Upper lobe of left lung (tissue), 6 donors: ENCODE measurements at regions not wholly inside any gene's neighbourhood (a gene's known extent, or its start where the extent isn't known, plus 50 kb on each side); places are given as distances from the start of the nearest gene placed in this dataset.

ENCODE experiments used
- ATAC-seq, 2 donors: fragments of 200-7000 bp; cut with Tn5 transposase; one replicate each; pipeline ENCODE4 v1.9.1; 2022; ENCODE audit warnings: mild to moderate bottlenecking in 2 of 2, moderate library complexity in 2 of 2; ENCODE audit not compliant: low FRiP score in 2 of 2
- DNase-seq, 2 donors: peaks; one replicate each; pipeline ENCODE4 v3.0.0-alpha.2; 2019 to 2020
- H3K27ac ChIP-seq, 4 donors: fragments of 200-600 bp; sonication (generic); one replicate each; pipeline ENCODE4 v1.5.1; 2016 to 2019
- H3K27me3 ChIP-seq, 4 donors: fragments of 200-600 bp; sonication (generic); one replicate each; pipeline ENCODE4 v1.5.1; 2017 to 2019
- H3K36me3 ChIP-seq, 4 donors: fragments of 200-600 bp; sonication (generic); one replicate each; pipeline ENCODE4 v1.5.1; 2016 to 2019
- H3K4me1 ChIP-seq, 4 donors: fragments of 200-600 bp; sonication (generic); one replicate each; pipeline ENCODE4 v1.5.1; 2018 to 2019
- H3K4me3 ChIP-seq, 4 donors: fragments of 200-600 bp; sonication (generic); one replicate each; pipeline ENCODE4 v1.5.1; 2017 to 2019; ENCODE audit warnings: mild to moderate bottlenecking in 2 of 4, moderate library complexity in 1 of 4
- H3K9me3 ChIP-seq, 4 donors: fragments of 200-600 bp; sonication (generic); one replicate each; pipeline ENCODE4 v1.5.1; 2018 to 2019
- EP300 ChIP-seq, 4 donors: sonication (generic); formaldehyde crosslinking; IDR thresholded peaks; one replicate each; pipeline ENCODE4 v1.5.1; 2017; ENCODE audit warnings: antibody characterized with exemption in 4 of 4, control low read depth in 2 of 4
- POLR2A ChIP-seq, 4 donors: fragments of 450-650 bp; IDR thresholded peaks; one replicate each; pipeline ENCODE4 v1.5.1; 2016 to 2017; ENCODE audit warnings: antibody characterized with exemption in 4 of 4, mild to moderate bottlenecking in 2 of 4
- POLR2AphosphoS5 ChIP-seq, 2 donors: sonication (generic); formaldehyde crosslinking; IDR thresholded peaks; one replicate each; pipeline ENCODE4 v1.5.1; 2017; ENCODE audit warnings: antibody characterized with exemption in 2 of 2
- WGBS, 2 donors: methylation state at CpG; one replicate each; pipeline ENCODE4 v1.1.5; 2017 to 2018; 5-methylcytosine and 5-hydroxymethylcytosine counted together
- TF ChIP-seq, protein P1 (sequence below), 6 experiments: fragments of 450-650 bp in 4 of 6; fragments of 200-600 bp in 2 of 6; sonication (generic) in 2 of 6; IDR thresholded peaks; one replicate each; pipeline ENCODE4 v1.5.1; 2016 to 2019; ENCODE audit warnings: antibody characterized with exemption in 6 of 6
- donor health status: DM: no; HTN: no; CAD: no; lungs with moderate emphysema.
- donor health status: DM: no; HTN: yes; CAD: no; lungs with severe emphysema.

DNA sequence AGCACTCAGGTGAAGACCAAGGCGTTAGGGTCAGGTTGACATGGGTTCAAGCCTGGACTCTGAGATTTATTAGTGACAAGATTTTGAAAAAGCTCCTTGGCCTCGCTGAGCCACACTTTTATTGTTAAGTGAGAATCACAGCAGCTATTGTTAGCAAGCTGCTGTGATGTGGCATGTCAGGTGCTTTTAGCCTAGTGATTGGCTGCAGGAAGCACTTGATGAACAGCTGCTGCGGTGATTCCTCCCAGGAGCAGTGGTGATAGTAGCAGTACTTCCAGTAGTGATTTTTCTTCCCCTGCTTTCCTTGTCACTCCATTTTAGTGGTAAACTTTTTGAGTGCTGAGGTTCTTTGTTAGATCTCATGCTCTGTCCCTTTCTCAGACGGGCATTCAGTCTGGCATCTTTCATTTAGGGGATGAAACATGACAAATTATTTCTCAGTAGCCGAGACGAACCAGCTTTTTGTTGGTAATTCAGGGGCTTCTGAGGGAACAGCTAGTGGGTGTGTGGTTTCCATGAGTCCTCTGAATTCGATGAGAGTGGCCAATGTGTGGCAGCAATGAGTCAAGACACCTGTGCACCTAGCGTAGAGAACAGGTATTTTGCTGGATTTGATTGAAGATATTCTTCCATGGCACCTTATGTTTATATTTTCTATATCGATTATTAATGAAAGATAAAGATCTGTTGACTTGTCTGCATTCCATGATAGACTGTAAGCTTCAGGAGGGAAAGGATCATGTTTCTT, 696.7 kb downstream of the DHX35 start:
- H3K4me1 ChIP-seq = no peaks in the 10 kb centered on the region
- DNase-seq = no peak
- no peak for ATAC-seq
- no peaks in the 10 kb centered on the region for H3K27me3 ChIP-seq
- H3K36me3 ChIP-seq = no peaks in the 10 kb centered on the region
- no peak overlapping the region for H3K27ac ChIP-seq
- no peak overlapping the region for H3K4me3 ChIP-seq
- H3K9me3 ChIP-seq = no peaks in the 10 kb centered on the region
- WGBS, 2 donors = 76 to 82% methylated on average over 9 of the region's 9 CpGs
- TF ChIP-seq, protein P1, sequence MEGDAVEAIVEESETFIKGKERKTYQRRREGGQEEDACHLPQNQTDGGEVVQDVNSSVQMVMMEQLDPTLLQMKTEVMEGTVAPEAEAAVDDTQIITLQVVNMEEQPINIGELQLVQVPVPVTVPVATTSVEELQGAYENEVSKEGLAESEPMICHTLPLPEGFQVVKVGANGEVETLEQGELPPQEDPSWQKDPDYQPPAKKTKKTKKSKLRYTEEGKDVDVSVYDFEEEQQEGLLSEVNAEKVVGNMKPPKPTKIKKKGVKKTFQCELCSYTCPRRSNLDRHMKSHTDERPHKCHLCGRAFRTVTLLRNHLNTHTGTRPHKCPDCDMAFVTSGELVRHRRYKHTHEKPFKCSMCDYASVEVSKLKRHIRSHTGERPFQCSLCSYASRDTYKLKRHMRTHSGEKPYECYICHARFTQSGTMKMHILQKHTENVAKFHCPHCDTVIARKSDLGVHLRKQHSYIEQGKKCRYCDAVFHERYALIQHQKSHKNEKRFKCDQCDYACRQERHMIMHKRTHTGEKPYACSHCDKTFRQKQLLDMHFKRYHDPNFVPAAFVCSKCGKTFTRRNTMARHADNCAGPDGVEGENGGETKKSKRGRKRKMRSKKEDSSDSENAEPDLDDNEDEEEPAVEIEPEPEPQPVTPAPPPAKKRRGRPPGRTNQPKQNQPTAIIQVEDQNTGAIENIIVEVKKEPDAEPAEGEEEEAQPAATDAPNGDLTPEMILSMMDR (IDR thresholded peaks at IDR 0.05) = no peak
- TF ChIP-seq EP300 (IDR thresholded peaks at IDR 0.05) = no peak

DNA sequence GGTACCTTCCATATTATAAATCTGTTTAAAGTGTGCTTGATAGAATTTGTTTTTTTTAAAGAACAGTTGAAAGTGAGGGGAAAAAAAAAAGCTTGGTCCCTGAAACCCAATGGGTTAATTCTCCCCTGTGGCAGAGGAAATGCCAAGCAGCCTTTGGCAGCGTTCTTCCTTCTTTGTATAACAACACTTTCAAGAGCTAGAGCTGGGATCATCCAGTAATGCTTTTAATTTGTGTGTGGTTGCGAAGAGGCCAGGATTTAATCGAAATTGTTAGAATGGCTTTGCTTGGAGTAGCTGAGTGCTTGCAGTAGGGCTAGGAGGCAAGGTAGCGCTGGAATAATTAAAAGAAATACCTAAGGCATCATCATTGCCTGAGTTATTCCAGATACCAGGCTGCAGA, 692.0 kb downstream of the DHX35 start:
- no peak overlapping the region for H3K27ac ChIP-seq
- TF ChIP-seq POLR2A (IDR thresholded peaks at IDR 0.05) (no peak), EP300 (IDR thresholded peaks at IDR 0.05) (no peak), POLR2AphosphoS5 (IDR thresholded peaks at IDR 0.05) (no peak)
- TF ChIP-seq, protein P1 (IDR thresholded peaks at IDR 0.05) = no peak
- ATAC-seq (no peak), DNase-seq (no peak)
- 51 to 59% methylated on average over 4 of the region's 4 CpGs for WGBS, 2 donors
- no peaks in the 10 kb centered on the region for H3K27me3 ChIP-seq
- no peak overlapping the region for H3K4me3 ChIP-seq
- no peaks in the 10 kb centered on the region for H3K4me1 ChIP-seq
- H3K9me3 ChIP-seq = no peaks in the 10 kb centered on the region
- H3K36me3 ChIP-seq = no peaks in the 10 kb centered on the region

DNA sequence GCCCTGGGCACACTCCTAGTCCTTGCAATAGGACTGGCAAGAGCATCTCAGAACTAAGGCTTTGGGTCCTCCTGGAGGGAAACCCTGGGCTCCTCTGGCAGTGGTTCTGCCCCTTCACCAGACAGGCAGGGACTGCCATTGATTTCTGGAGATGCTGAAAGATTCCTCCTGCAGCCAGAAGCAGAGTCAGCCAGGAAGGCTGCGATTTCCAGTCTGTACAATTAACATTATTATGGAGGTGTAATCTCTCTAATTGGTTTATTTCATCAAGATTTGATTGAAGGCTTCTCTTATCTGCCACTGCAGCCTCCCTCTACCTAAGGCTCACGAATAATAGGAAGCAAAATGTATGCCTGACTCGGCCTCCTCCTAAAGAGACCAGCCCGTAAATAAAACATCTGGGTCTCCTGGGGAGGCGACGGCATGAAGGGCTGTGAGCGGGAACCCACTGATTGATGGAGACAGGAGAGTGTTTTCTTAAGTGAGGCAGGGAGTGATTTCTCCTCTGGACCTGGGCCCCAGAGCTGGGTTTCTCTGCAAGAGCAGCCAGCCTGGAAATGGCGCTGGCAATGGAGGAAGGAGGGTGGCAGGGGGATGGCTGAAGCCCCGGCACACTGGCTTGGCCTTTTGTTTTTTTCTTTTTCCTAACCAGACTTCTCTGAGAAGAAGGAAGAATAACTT, 689.6 kb downstream of the DHX35 start:
- H3K27me3 ChIP-seq = no peaks in the 10 kb centered on the region
- ATAC-seq = no peak
- TF ChIP-seq EP300 (IDR thresholded peaks at IDR 0.05) (no peak), POLR2AphosphoS5 (IDR thresholded peaks at IDR 0.05) (no peak), POLR2A (IDR thresholded peaks at IDR 0.05) (no peak)
- TF ChIP-seq, protein P1 (IDR thresholded peaks at IDR 0.05) = no peak
- H3K9me3 ChIP-seq = no peaks in the 10 kb centered on the region
- no peak overlapping the region for H3K27ac ChIP-seq
- H3K36me3 ChIP-seq = no peaks in the 10 kb centered on the region
- WGBS, 2 donors = 53 to 57% methylated on average over 8 to 9 of the region's 9 CpGs
- no peak overlapping the region for H3K4me3 ChIP-seq
- DNase-seq = no peak
- H3K4me1 ChIP-seq = no peaks in the 10 kb centered on the region

DNA sequence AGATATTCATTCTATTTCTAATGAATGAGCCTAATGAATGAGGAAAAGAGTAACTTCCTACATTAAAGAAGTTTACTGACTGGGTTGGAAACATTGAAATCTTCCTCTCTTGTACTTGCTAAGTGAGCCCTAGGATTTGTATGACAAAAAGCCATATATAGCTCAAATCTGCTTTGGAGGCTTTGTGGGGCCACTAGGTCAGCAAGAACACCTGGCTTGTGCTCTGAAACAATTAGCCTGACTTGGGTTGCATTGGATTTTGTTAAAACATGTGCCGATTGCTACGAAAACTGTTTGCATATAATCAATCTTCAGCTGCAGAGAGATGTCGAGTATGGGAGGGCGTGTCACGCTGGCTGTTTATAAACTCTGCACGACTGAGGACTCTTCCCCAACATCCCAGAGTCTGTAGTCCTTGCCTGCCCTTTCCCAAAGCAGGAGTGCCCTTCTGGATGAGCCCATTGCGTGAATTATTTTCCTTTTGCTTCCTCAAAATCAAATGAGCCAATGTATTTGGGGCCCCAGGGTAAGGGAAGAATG, 684.8 kb downstream of the DHX35 start:
- Histone ChIP-seq H3K27me3 (no peaks in the 10 kb centered on the region), H3K9me3 (no peaks in the 10 kb centered on the region), H3K4me3 (no peak overlapping the region), H3K36me3 (no peaks in the 10 kb centered on the region), H3K4me1 (no peaks in the 10 kb centered on the region), H3K27ac (no peak overlapping the region)
- no peak for ATAC-seq
- no peak for DNase-seq
- WGBS, 2 donors = 60 to 64% methylated on average over 7 of the region's 7 CpGs
- TF ChIP-seq EP300 (IDR thresholded peaks at IDR 0.05) = no peak
- TF ChIP-seq, protein P1 (IDR thresholded peaks at IDR 0.05) = no peak
